SK-N-SH treated with all-trans-retinoic acid at 6 μM for 48 hours (cell line): ENCODE measurements at regions not wholly inside any gene's neighbourhood (a gene's known extent, or its start where the extent isn't known, plus 50 kb on each side); places are given as distances from the start of the nearest gene placed in this dataset.

ENCODE experiments used
- ARNTL ChIP-seq: fragments of 450-650 bp; formaldehyde crosslinking; IDR thresholded peaks from 2 replicates; pipeline ENCODE4 v1.5.0; 2020; ENCODE audit warnings: low read depth, mild to moderate bottlenecking, moderate library complexity, borderline replicate concordance
- BACH2 ChIP-seq: fragments of 250-450 bp; sonication (Bioruptor Pico); IDR thresholded peaks from 2 replicates; pipeline ENCODE4 v1.9.0; 2021; ENCODE audit warnings: mild to moderate bottlenecking, borderline replicate concordance
- CSDC2 ChIP-seq: fragments of 250-450 bp; sonication (Bioruptor Pico); IDR thresholded peaks from 2 replicates; pipeline ENCODE4 v1.5.0; 2020; ENCODE audit warnings: mild to moderate bottlenecking, moderate library complexity
- ESRRG ChIP-seq: fragments of 250-450 bp; sonication (Bioruptor Pico); IDR thresholded peaks from 2 replicates; pipeline ENCODE4 v1.6.1; 2021; ENCODE audit warnings: mild to moderate bottlenecking
- GLIS3 ChIP-seq: fragments of 250-450 bp; sonication (Bioruptor Pico); IDR thresholded peaks from 2 replicates; pipeline ENCODE4 v1.5.0; 2020; ENCODE audit warnings: mild to moderate bottlenecking, moderate library complexity
- OSR1 ChIP-seq: fragments of 250-450 bp; sonication (Bioruptor Pico); IDR thresholded peaks from 2 replicates; pipeline ENCODE4 v1.8.0; 2022; ENCODE audit warnings: moderate library complexity, mild to moderate bottlenecking, inconsistent platforms
- PATZ1 ChIP-seq: fragments of 250-450 bp; sonication (Bioruptor Pico); IDR thresholded peaks from 2 replicates; pipeline ENCODE4 v1.8.0; 2020; ENCODE audit warnings: mild to moderate bottlenecking, moderate library complexity, borderline replicate concordance
- ZFP3 ChIP-seq: fragments of 250-450 bp; sonication (Bioruptor Pico); IDR thresholded peaks from 2 replicates; pipeline ENCODE4 v1.5.0; 2020; ENCODE audit warnings: mild to moderate bottlenecking, moderate library complexity
- ZFP30 ChIP-seq: fragments of 450-650 bp; formaldehyde crosslinking; IDR thresholded peaks from 2 replicates; pipeline ENCODE4 v1.5.0; 2022; ENCODE audit warnings: mild to moderate bottlenecking, moderate library complexity
- ZNF565 ChIP-seq: fragments of 450-650 bp; formaldehyde crosslinking; conservative IDR thresholded peaks from 2 replicates; pipeline ENCODE4 v1.5.0; 2020; ENCODE audit warnings: low read depth, mild to moderate bottlenecking, moderate library complexity
- ZNF70 ChIP-seq: fragments of 450-650 bp; formaldehyde crosslinking; IDR thresholded peaks from 2 replicates; pipeline ENCODE4 v1.5.0; 2020; ENCODE audit warnings: mild to moderate bottlenecking, moderate library complexity
- ZNF8 ChIP-seq: fragments of 450-650 bp; formaldehyde crosslinking; IDR thresholded peaks from 2 replicates; pipeline ENCODE4 v1.5.0; 2020; ENCODE audit warnings: mild to moderate bottlenecking, moderate library complexity
- TF ChIP-seq, protein P1 (sequence below): fragments of 250-450 bp; sonication (Bioruptor Pico); IDR thresholded peaks from 2 replicates; pipeline ENCODE4 v1.8.0; 2021; ENCODE audit warnings: low read depth, mild to moderate bottlenecking, moderate library complexity, borderline replicate concordance

DNA sequence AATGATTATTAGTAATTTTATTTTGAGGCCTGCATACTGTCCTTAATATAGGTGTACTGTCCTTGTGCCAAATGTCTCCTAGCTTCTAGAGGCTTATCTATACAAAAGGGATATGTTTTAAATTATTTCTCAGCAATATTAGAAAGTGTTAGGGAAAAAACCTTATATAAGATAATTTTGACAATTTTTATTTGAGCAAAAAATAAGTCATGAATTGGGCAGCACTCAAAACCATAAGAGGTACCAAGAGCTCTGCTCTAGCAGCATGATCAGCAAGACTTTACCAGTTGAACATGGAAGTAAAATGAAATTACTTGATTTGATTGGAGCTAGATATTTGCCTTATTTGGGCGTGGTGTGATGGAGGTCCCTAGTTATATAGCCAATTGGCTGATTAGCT, 157.1 kb downstream of the PTBP2 start:
- no peak for TF ChIP-seq ZFP3
- TF ChIP-seq, protein P1, sequence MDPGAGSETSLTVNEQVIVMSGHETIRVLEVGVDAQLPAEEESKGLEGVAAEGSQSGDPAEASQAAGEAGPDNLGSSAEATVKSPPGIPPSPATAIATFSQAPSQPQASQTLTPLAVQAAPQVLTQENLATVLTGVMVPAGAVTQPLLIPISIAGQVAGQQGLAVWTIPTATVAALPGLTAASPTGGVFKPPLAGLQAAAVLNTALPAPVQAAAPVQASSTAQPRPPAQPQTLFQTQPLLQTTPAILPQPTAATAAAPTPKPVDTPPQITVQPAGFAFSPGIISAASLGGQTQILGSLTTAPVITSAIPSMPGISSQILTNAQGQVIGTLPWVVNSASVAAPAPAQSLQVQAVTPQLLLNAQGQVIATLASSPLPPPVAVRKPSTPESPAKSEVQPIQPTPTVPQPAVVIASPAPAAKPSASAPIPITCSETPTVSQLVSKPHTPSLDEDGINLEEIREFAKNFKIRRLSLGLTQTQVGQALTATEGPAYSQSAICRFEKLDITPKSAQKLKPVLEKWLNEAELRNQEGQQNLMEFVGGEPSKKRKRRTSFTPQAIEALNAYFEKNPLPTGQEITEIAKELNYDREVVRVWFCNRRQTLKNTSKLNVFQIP: no peak
- TF ChIP-seq ESRRG: no peak
- no peak for TF ChIP-seq OSR1 (CRISPR knock-in tag)
- TF ChIP-seq ZFP30 (CRISPR knock-in tag): no peak
- TF ChIP-seq PATZ1 (CRISPR knock-in tag): no peak
- no peak for TF ChIP-seq BACH2 (CRISPR knock-in tag)
- no peak for TF ChIP-seq ARNTL (CRISPR knock-in tag)
- TF ChIP-seq ZNF565 (CRISPR knock-in tag): no peak
- TF ChIP-seq GLIS3 (CRISPR knock-in tag): no peak
- TF ChIP-seq CSDC2 (CRISPR knock-in tag): no peak
- no peak for TF ChIP-seq ZNF70 (CRISPR knock-in tag)
- no peak for TF ChIP-seq ZNF8 (CRISPR knock-in tag)
